ENCODE measurements at regions not wholly inside any gene's neighbourhood (a gene's known extent, or its start where the extent isn't known, plus 50 kb on each side); places are given as distances from the start of the nearest gene placed in this dataset.

DNA sequence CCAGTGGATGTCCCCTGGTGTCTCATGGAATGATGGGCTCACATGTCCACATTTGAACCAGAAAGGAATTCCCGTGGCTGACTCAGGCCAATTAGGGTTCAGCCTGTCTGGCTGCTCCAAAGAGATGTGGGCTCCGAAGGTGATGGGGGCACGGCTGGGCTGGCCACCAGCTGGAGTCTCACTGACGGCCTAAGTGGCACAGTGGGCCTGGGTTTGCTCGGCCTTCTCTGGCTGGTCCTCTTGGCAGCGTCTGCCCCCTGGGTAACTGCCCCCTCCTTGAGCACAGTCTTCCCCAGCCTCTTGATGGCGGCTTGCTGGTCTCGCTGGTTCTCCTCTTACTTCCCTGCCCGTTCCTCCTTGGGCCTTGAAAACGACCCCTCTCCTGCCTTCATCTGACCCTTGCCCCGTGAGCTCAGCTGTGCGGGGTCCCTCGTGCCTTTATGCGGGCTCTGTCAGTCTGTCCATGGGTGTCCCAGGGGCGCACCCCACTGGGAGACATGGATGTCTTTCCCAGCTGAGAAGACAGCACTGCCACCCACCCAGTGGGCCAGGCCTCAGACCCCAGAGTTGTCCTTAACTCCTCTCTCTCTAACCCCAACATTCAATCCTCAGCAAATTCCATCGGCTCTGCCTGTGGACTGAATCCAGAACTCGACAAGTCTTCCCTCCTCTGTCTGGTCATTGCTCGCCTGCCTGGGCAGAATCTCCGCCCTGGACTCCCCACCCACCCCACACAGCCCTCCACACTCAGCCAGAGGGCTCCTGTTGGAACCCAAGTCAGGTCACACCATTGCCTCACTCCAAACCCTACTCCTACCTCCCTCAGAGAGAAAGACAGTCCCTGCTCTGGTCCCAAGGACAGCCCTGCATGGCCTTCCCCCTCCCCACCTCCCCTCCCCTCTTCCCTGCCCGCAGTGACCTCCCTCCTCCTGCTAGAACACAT lies 78.7 kb downstream of the CEBPB start:
- Histone ChIP-seq H3K27ac (ENCODE audit: low read length) (no peak overlapping the region), H4K20me1 (ENCODE audit: insufficient read depth, low read length) (no peaks in the 10 kb centered on the region), H2AFZ (ENCODE audit: low read depth, low read length) (no peak overlapping the region), H3K4me3 (ENCODE audit: low read length) (no peak overlapping the region), H3K36me3 (replicated peaks; ENCODE audit: low read depth, low read length) (no peaks in the 10 kb centered on the region), H3K9ac (ENCODE audit: low read length) (no peak overlapping the region), H3K4me1 (ENCODE audit: low read length) (no peaks in the 10 kb centered on the region), H3K79me2 (ENCODE audit: low read length) (no peaks in the 10 kb centered on the region), H3K27me3 (ENCODE audit: low read depth, low read length) (peaks cover 11% of the 10 kb centered on the region), H3K4me2 (ENCODE audit: low read length) (no peak overlapping the region), H3K9me3 (ENCODE audit: insufficient read depth, low read length) (no peaks in the 10 kb centered on the region)
- no peak for TF ChIP-seq EZH2phosphoT487 (IDR thresholded peaks at IDR 0.05; ENCODE audit: low read depth)
- TF ChIP-seq, protein P1, sequence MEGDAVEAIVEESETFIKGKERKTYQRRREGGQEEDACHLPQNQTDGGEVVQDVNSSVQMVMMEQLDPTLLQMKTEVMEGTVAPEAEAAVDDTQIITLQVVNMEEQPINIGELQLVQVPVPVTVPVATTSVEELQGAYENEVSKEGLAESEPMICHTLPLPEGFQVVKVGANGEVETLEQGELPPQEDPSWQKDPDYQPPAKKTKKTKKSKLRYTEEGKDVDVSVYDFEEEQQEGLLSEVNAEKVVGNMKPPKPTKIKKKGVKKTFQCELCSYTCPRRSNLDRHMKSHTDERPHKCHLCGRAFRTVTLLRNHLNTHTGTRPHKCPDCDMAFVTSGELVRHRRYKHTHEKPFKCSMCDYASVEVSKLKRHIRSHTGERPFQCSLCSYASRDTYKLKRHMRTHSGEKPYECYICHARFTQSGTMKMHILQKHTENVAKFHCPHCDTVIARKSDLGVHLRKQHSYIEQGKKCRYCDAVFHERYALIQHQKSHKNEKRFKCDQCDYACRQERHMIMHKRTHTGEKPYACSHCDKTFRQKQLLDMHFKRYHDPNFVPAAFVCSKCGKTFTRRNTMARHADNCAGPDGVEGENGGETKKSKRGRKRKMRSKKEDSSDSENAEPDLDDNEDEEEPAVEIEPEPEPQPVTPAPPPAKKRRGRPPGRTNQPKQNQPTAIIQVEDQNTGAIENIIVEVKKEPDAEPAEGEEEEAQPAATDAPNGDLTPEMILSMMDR (IDR thresholded peaks at IDR 0.05; ENCODE audit: low read depth, low read length) = no peak

DNA sequence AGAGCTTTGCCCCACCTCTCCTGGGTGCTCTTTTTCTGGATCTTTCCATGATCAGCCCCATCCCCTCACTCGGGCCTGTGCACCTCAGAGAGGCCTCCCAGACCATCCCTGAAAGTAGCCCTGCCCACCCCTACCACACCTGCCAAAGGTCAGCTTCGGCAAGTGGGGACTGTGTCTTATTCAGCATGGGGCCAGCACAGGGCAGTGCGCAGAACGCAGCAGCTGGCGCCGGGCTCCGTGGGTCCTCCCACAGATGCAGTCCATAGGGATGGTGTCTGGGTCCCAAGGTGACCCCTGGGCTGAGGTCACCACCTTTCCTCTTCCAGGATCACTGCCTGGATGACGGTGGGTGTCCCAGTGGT lies 79.4 kb downstream of the CEBPB start:
- no peak overlapping the region for H3K9ac ChIP-seq (ENCODE audit: low read length)
- no peak overlapping the region for H3K27ac ChIP-seq (ENCODE audit: low read length)

DNA sequence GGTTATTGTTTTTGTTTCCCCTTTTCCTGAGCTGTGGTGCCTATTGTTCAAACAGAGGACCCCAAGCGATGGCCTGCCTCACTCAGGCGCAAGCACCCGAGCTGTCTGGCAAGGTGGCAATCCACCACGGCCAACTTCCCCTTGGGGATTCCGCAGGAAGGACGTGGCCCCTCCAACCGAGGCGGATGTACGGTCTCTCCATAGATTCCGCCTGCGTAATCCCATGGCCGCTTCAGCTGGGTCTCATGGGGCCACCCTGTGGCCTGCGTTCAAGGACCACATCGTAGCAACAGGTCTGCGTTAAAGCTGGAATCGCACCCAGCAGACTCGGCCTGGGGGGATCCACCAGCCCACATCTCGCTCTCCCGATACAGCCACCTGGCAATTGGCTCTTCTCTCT lies 79.9 kb downstream of the CEBPB start:
- no peak overlapping the region for H3K9ac ChIP-seq (ENCODE audit: low read length)

More for the DNA sequence above, 79.4 kb downstream of the CEBPB start:
- Histone ChIP-seq H2AFZ (ENCODE audit: low read depth, low read length) (no peak overlapping the region), H3K9me3 (ENCODE audit: insufficient read depth, low read length) (no peaks in the 10 kb centered on the region), H3K79me2 (ENCODE audit: low read length) (no peaks in the 10 kb centered on the region), H3K36me3 (replicated peaks; ENCODE audit: low read depth, low read length) (no peaks in the 10 kb centered on the region), H3K4me2 (ENCODE audit: low read length) (no peak overlapping the region), H4K20me1 (ENCODE audit: insufficient read depth, low read length) (no peaks in the 10 kb centered on the region), H3K4me1 (ENCODE audit: low read length) (no peaks in the 10 kb centered on the region), H3K27me3 (ENCODE audit: low read depth, low read length) (peaks cover 11% of the 10 kb centered on the region), H3K4me3 (ENCODE audit: low read length) (no peak overlapping the region)
- no peak for TF ChIP-seq EZH2phosphoT487 (IDR thresholded peaks at IDR 0.05; ENCODE audit: low read depth)
- TF ChIP-seq, protein P1 (IDR thresholded peaks at IDR 0.05; ENCODE audit: low read depth, low read length) = no peak

DNA sequence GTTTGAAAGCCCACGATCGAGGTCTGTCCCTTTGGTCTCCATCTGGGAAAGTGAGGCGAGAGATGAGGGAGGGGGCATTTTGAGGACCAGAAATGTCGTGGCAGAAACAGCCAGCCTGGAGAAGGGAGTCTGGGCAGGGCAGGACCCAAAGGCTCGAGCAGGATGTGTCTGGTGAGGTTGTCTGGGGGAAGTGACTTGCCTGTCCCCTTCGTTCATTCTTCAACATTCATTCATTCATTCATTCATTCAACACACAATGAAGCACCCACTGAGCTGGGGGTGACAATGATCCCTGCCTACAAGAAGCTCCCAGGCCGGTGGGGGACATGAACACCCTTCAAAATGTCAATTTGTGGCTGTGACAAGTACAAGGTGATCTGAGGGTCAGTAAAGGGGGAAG lies 80.5 kb downstream of the CEBPB start:
- Histone ChIP-seq H2AFZ (ENCODE audit: low read depth, low read length) (no peak overlapping the region), H3K36me3 (replicated peaks; ENCODE audit: low read depth, low read length) (no peaks in the 10 kb centered on the region), H3K4me1 (ENCODE audit: low read length) (peaks cover 9% of the 10 kb centered on the region), H4K20me1 (ENCODE audit: insufficient read depth, low read length) (no peaks in the 10 kb centered on the region), H3K79me2 (ENCODE audit: low read length) (no peaks in the 10 kb centered on the region), H3K27ac (ENCODE audit: low read length) (no peak overlapping the region), H3K9ac (ENCODE audit: low read length) (no peak overlapping the region), H3K27me3 (ENCODE audit: low read depth, low read length) (peaks cover 19% of the 10 kb centered on the region), H3K9me3 (ENCODE audit: insufficient read depth, low read length) (no peaks in the 10 kb centered on the region), H3K4me2 (ENCODE audit: low read length) (no peak overlapping the region), H3K4me3 (ENCODE audit: low read length) (no peak overlapping the region)
- TF ChIP-seq EZH2phosphoT487 (IDR thresholded peaks at IDR 0.05; ENCODE audit: low read depth) = no peak
- TF ChIP-seq, protein P1 (IDR thresholded peaks at IDR 0.05; ENCODE audit: low read depth, low read length) = no peak

More for the DNA sequence above, 79.9 kb downstream of the CEBPB start:
- H3K27ac ChIP-seq (ENCODE audit: low read length) = no peak overlapping the region
- no peak overlapping the region for H3K4me3 ChIP-seq (ENCODE audit: low read length)
- H3K36me3 ChIP-seq (replicated peaks; ENCODE audit: low read depth, low read length) = no peaks in the 10 kb centered on the region
- H2AFZ ChIP-seq (ENCODE audit: low read depth, low read length) = no peak overlapping the region
- TF ChIP-seq EZH2phosphoT487 (IDR thresholded peaks at IDR 0.05; ENCODE audit: low read depth) = no peak
- TF ChIP-seq, protein P1 (IDR thresholded peaks at IDR 0.05; ENCODE audit: low read depth, low read length) = no peak
- H3K27me3 ChIP-seq (ENCODE audit: low read depth, low read length) = peaks cover 13% of the 10 kb centered on the region
- H3K9me3 ChIP-seq (ENCODE audit: insufficient read depth, low read length) = no peaks in the 10 kb centered on the region
- H3K79me2 ChIP-seq (ENCODE audit: low read length) = no peaks in the 10 kb centered on the region
- H3K4me2 ChIP-seq (ENCODE audit: low read length) = no peak overlapping the region
- H3K4me1 ChIP-seq (ENCODE audit: low read length) = peaks cover 3% of the 10 kb centered on the region
- no peaks in the 10 kb centered on the region for H4K20me1 ChIP-seq (ENCODE audit: insufficient read depth, low read length)
